Duodenal mucosa (tissue), 2 donors: ENCODE measurements at regions not wholly inside any gene's neighbourhood (a gene's known extent, or its start where the extent isn't known, plus 50 kb on each side); places are given as distances from the start of the nearest gene placed in this dataset.

Experiments
- H3K27ac ChIP-seq: one replicate; pipeline ENCODE4 v1.7.0; 2013; ENCODE audit warnings: low read depth, low read length
- H3K27me3 ChIP-seq, 2 donors: one replicate each; pipeline ENCODE4 v1.7.0; 2013; ENCODE audit warnings: low read length in 2 of 2, control low read depth in 1 of 2; ENCODE audit not compliant: insufficient read depth in 2 of 2, control insufficient read depth in 1 of 2
- H3K36me3 ChIP-seq, 2 donors: one replicate each; pipeline ENCODE4 v1.7.0; 2013; ENCODE audit warnings: low read length in 2 of 2, control low read depth in 1 of 2; ENCODE audit not compliant: insufficient read depth in 2 of 2, control insufficient read depth in 1 of 2
- H3K4me1 ChIP-seq, 2 donors: one replicate each; pipeline ENCODE4 v1.7.0; 2013; ENCODE audit warnings: low read length in 2 of 2, control low read depth in 1 of 2; ENCODE audit not compliant: insufficient read depth in 2 of 2, control insufficient read depth in 1 of 2
- H3K4me3 ChIP-seq, 2 donors: one replicate each; pipeline ENCODE4 v1.7.0; 2013; ENCODE audit warnings: low read length in 2 of 2, low read depth in 1 of 2
- H3K9ac ChIP-seq, 2 donors: one replicate each; pipeline ENCODE4 v1.7.0; 2013; ENCODE audit warnings: low read length in 2 of 2, low read depth in 1 of 2
- H3K9me3 ChIP-seq, 2 donors: one replicate each; pipeline ENCODE4 v1.7.0; 2013; ENCODE audit warnings: low read length in 2 of 2, control low read depth in 1 of 2; ENCODE audit not compliant: control insufficient read depth in 1 of 2

- H3K4me1 ChIP-seq, result peaks cover 0 to 7% of the 10 kb centered on the region in 2 donors
- no peak overlapping the region for H3K9ac ChIP-seq
- no peak overlapping the region for H3K27ac ChIP-seq
- H3K4me3 ChIP-seq, result no peak overlapping the region
- H3K27me3 ChIP-seq, result no peaks in the 10 kb centered on the region
- no peaks in the 10 kb centered on the region for H3K9me3 ChIP-seq
- no peaks in the 10 kb centered on the region for H3K36me3 ChIP-seq
Observed at GRCh38 chr3:72458375-72458774, 389.9 kb downstream of the SHQ1 start.

- Histone ChIP-seq H3K27ac (no peak overlapping the region), H3K27me3 (no peaks in the 10 kb centered on the region), H3K36me3 (no peaks in the 10 kb centered on the region), H3K4me1 (peaks cover 11 to 14% of the 10 kb centered on the region in 2 donors), H3K9me3 (no peaks in the 10 kb centered on the region), H3K4me3 (no peak overlapping the region), H3K9ac (no peak overlapping the region)
Observed at GRCh38 chr3:72454441-72454840, 393.8 kb downstream of the SHQ1 start.

- Histone ChIP-seq H3K36me3 (no peaks in the 10 kb centered on the region), H3K4me3 (no peak overlapping the region), H3K9me3 (no peaks in the 10 kb centered on the region), H3K27ac (no peak overlapping the region), H3K27me3 (no peaks in the 10 kb centered on the region), H3K9ac (no peak overlapping the region), H3K4me1 (peaks cover 11 to 14% of the 10 kb centered on the region in 2 donors)
Observed at GRCh38 chr3:72453706-72454105, 394.5 kb downstream of the SHQ1 start.

- Histone ChIP-seq H3K4me3 (no peak overlapping the region), H3K9ac (no peak overlapping the region), H3K9me3 (no peaks in the 10 kb centered on the region), H3K27ac (no peak overlapping the region), H3K4me1 (peaks cover 11 to 15% of the 10 kb centered on the region in 2 donors), H3K27me3 (no peaks in the 10 kb centered on the region), H3K36me3 (no peaks in the 10 kb centered on the region)
Observed at GRCh38 chr3:72452745-72453144, 395.5 kb downstream of the SHQ1 start.

GRCh38 chr3:72451841-72452240 is 396.4 kb downstream of the SHQ1 start:
- Histone ChIP-seq H3K36me3 (no peaks in the 10 kb centered on the region), H3K9ac (no peak overlapping the region), H3K4me1 (peaks cover 14 to 20% of the 10 kb centered on the region in 2 donors), H3K9me3 (no peaks in the 10 kb centered on the region), H3K27ac (no peak overlapping the region), H3K4me3 (no peak overlapping the region), H3K27me3 (no peaks in the 10 kb centered on the region)

GRCh38 chr3:72449551-72449950 is 398.7 kb downstream of the SHQ1 start:
- H3K27me3 ChIP-seq, result no peaks in the 10 kb centered on the region
- no peaks in the 10 kb centered on the region for H3K36me3 ChIP-seq
- H3K27ac ChIP-seq, result no peak overlapping the region

GRCh38 chr3:72448858-72449257 is 399.4 kb downstream of the SHQ1 start:
- Histone ChIP-seq H3K36me3 (no peaks in the 10 kb centered on the region), H3K4me3 (no peak overlapping the region), H3K27me3 (no peaks in the 10 kb centered on the region), H3K9me3 (no peaks in the 10 kb centered on the region), H3K9ac (no peak overlapping the region), H3K4me1 (peaks cover 24 to 35% of the 10 kb centered on the region in 2 donors), H3K27ac (no peak overlapping the region)

More at GRCh38 chr3:72449551-72449950, 398.7 kb downstream of the SHQ1 start:
- no peak overlapping the region for H3K9ac ChIP-seq
- peaks cover 20 to 29% of the 10 kb centered on the region in 2 donors for H3K4me1 ChIP-seq
- no peaks in the 10 kb centered on the region for H3K9me3 ChIP-seq
- H3K4me3 ChIP-seq, result no peak overlapping the region

- peaks cover 24 to 40% of the 10 kb centered on the region in 2 donors for H3K4me1 ChIP-seq
- H3K36me3 ChIP-seq, result no peaks in the 10 kb centered on the region
- no peak overlapping the region for H3K4me3 ChIP-seq
- no peak overlapping the region for H3K9ac ChIP-seq
- no peaks in the 10 kb centered on the region for H3K27me3 ChIP-seq
- H3K9me3 ChIP-seq, result no peaks in the 10 kb centered on the region
- H3K27ac ChIP-seq, result no peak overlapping the region
Observed at GRCh38 chr3:72448375-72448823, 399.8 kb downstream of the SHQ1 start.

GRCh38 chr3:72447059-72447946 is 400.9 kb downstream of the SHQ1 start:
- H3K4me1 ChIP-seq, result peaks cover 24 to 44% of the 10 kb centered on the region in 2 donors
- peak overlapping the region; percentile 79 for H3K27ac ChIP-seq
- no peaks in the 10 kb centered on the region for H3K9me3 ChIP-seq
- peak overlapping the region; percentile 59 to 92 for H3K4me3 ChIP-seq
- no peaks in the 10 kb centered on the region for H3K36me3 ChIP-seq
- peak overlapping the region; percentile 27 to 34 for H3K9ac ChIP-seq
- H3K27me3 ChIP-seq, result no peaks in the 10 kb centered on the region

- no peaks in the 10 kb centered on the region for H3K27me3 ChIP-seq
- H3K27ac ChIP-seq, result peak within 1 kb of the TSS; percentile 79
- H3K4me3 ChIP-seq, result peak within 1 kb of the TSS; percentile 83 to 92
- no peaks in the 10 kb centered on the region for H3K9me3 ChIP-seq
- no peaks in the 10 kb centered on the region for H3K36me3 ChIP-seq
- H3K9ac ChIP-seq, result peak within 1 kb of the TSS; percentile 86 to 97
- peaks cover 17 to 39% of the 10 kb centered on the region in 2 donors for H3K4me1 ChIP-seq
Observed at GRCh38 chr3:72446218-72447058, 401.8 kb downstream of the SHQ1 start, which contains the start of gene RYBP. RYBP (minus strand) TSS chr3:72446621.
